SU-DHL-6 (cell line): ENCODE measurements at regions not wholly inside any gene's neighbourhood (a gene's known extent, or its start where the extent isn't known, plus 50 kb on each side); places are given as distances from the start of the nearest gene placed in this dataset.

Experiments
- H2AFZ ChIP-seq: fragments of 200-600 bp; sonication (generic); 2 replicates; pipeline ENCODE4 v1.6.1; 2014; ENCODE audit warnings: low read depth, mild to moderate bottlenecking, moderate library complexity, mixed read lengths, antibody characterized with exemption, low read length; ENCODE audit not compliant: severe bottlenecking
- H3F3A ChIP-seq: fragments of 200-600 bp; shearing (Covaris generic); 2 replicates; pipeline ENCODE4 v1.6.0; 2016; ENCODE audit warnings: antibody characterized with exemption, mild to moderate bottlenecking; ENCODE audit not compliant: insufficient read depth
- H3K27ac ChIP-seq: fragments of 200-600 bp; sonication (generic); 2 replicates; pipeline ENCODE4 v1.5.1; 2016; ENCODE audit warnings: low read depth, mild to moderate bottlenecking, low read length, moderate library complexity, mixed read lengths
- H3K27me3 ChIP-seq: fragments of 200-600 bp; sonication (generic), shearing (Covaris generic); 2 replicates; pipeline ENCODE4 v1.6.0; 2014; ENCODE audit warnings: mild to moderate bottlenecking, low read length
- H3K36me3 ChIP-seq: fragments of 200-600 bp; sonication (generic); 2 replicates; pipeline ENCODE4 v1.6.1; 2014; ENCODE audit warnings: mild to moderate bottlenecking, low read length, mixed read lengths
- H3K4me2 ChIP-seq: fragments of 300-600, 200-600 bp; shearing (Covaris generic), sonication (generic); 2 replicates; pipeline ENCODE4 v1.6.0; 2014; ENCODE audit warnings: low read length, low read depth, mild to moderate bottlenecking; ENCODE audit not compliant: poor library complexity, severe bottlenecking
- H3K4me3 ChIP-seq: fragments of 200-600 bp; sonication (generic); 2 replicates; pipeline ENCODE4 v1.5.1; 2014; ENCODE audit warnings: antibody characterized with exemption, low read length, mild to moderate bottlenecking, mixed read lengths; ENCODE audit not compliant: insufficient read depth, poor library complexity, severe bottlenecking
- H3K79me2 ChIP-seq: fragments of 200-600 bp; sonication (generic); 2 replicates; pipeline ENCODE4 v1.6.1; 2014; ENCODE audit warnings: mild to moderate bottlenecking, low read length, moderate library complexity; ENCODE audit not compliant: insufficient read depth
- H3K9ac ChIP-seq: fragments of 200-600 bp; sonication (generic); 2 replicates; pipeline ENCODE4 v1.7.0; 2014; ENCODE audit warnings: mild to moderate bottlenecking, low read length
- H3K9me2 ChIP-seq: fragments of 200-600 bp; sonication (generic); replicated peaks from 2 replicates; pipeline ENCODE4 v1.6.1; 2014; ENCODE audit warnings: low read length; ENCODE audit not compliant: insufficient read depth
- H3K9me3 ChIP-seq: fragments of 200-600 bp; sonication (generic); 2 replicates; pipeline ENCODE4 v1.6.1; 2014; ENCODE audit warnings: low read length, mixed read lengths; ENCODE audit not compliant: insufficient read depth
- H4K20me1 ChIP-seq: fragments of 200-600 bp; sonication (generic); 2 replicates; pipeline ENCODE4 v1.6.1; 2014; ENCODE audit warnings: low read depth, mild to moderate bottlenecking, antibody characterized with exemption, low read length, moderate library complexity, mixed read lengths
- CTCF ChIP-seq: fragments of 200-600 bp; sonication (generic); IDR thresholded peaks from one replicate; pipeline ENCODE4 v1.5.1; 2017; ENCODE audit warnings: antibody characterized with exemption, mild to moderate bottlenecking, low read length, moderate library complexity; ENCODE audit not compliant: insufficient read depth, poor library complexity, severe bottlenecking
- EZH2phosphoT487 ChIP-seq: fragments of 200-600 bp; sonication (generic), shearing (Covaris generic); conservative IDR thresholded peaks from 2 replicates; pipeline ENCODE4 v1.6.1; 2018; ENCODE audit warnings: mild to moderate bottlenecking, antibody characterized with exemption, low read length, moderate library complexity, mixed read lengths

DNA sequence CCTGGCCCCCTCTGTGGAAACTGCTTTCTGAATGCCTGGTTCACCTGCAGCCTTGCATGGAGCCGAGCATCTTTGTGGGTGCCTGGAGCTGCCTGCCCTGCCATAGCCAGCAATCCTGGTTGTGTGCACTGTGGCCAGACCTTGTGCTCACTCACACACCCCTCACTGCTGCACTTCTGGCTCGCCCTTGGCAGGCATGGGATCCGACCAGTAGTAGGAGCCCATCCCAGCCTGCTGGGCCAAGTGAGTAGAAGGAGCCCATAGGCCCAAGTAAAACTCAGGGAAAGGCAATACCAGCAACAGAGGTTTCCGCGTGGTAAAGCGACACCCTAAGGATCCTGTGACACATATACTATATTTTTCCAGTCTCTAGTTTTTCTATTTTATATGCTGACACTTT lies 270.0 kb upstream of the NAV3 start:
- Histone ChIP-seq H2AFZ (no peak overlapping the region), H3K9ac (no peak overlapping the region), H3K9me2 (no peaks in the 10 kb centered on the region), H3K9me3 (no peaks in the 10 kb centered on the region), H3F3A (no peaks in the 10 kb centered on the region), H3K27me3 (no peaks in the 10 kb centered on the region), H3K4me2 (no peak overlapping the region), H4K20me1 (no peaks in the 10 kb centered on the region), H3K4me3 (no peak overlapping the region), H3K79me2 (no peaks in the 10 kb centered on the region), H3K36me3 (no peaks in the 10 kb centered on the region), H3K27ac (no peak overlapping the region)
- TF ChIP-seq EZH2phosphoT487 (no peak), CTCF (no peak)

DNA sequence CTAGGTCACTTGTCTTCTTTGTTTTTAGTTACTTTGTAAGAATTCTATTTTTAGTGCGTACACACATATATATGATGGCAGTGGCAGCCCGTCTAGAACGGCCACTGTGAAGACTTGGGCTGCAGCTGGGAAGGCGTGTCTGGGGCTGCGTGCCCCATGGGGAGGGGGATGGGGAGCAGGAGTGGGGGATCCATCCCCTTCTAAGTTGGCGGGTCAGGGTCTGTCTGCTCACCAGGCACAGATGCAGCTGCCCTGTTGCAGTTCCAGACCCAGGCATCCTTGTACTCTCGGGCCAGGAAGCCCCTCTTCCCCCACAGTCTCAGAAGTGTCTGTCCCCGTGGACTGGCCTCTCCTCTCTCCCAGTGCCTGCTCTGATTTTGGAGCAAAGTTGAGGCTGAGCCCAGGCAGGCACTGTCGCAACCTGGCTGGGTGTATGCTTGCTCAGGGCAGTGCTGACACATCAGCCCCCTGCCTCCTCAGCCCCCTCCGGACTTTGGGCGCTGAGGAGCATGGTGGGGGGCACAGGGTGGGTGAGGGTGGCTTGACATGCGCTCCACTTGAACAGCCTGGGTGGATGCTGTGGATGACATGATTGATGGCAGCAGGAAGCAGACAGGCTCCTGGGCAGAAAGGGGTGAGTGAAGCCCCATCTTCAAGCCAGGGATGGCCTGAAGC lies 271.2 kb upstream of the NAV3 start:
- no peaks in the 10 kb centered on the region for H3K27me3 ChIP-seq
- no peak overlapping the region for H2AFZ ChIP-seq
- TF ChIP-seq CTCF, result no peak
- no peaks in the 10 kb centered on the region for H3F3A ChIP-seq
- no peak overlapping the region for H3K9ac ChIP-seq
- no peak overlapping the region for H3K4me3 ChIP-seq
- no peaks in the 10 kb centered on the region for H3K9me2 ChIP-seq
- no peaks in the 10 kb centered on the region for H3K36me3 ChIP-seq
- no peak overlapping the region for H3K4me2 ChIP-seq
- no peak overlapping the region for H3K27ac ChIP-seq
- no peaks in the 10 kb centered on the region for H3K79me2 ChIP-seq
- no peaks in the 10 kb centered on the region for H3K9me3 ChIP-seq
- no peaks in the 10 kb centered on the region for H4K20me1 ChIP-seq

- no peak overlapping the region for H3K9ac ChIP-seq
- no peak for TF ChIP-seq CTCF
- TF ChIP-seq EZH2phosphoT487, result no peak
Observed at GRCh38 chr12:77555074-77555473, 275.6 kb upstream of the NAV3 start.

More at GRCh38 chr12:77555074-77555473, 275.6 kb upstream of the NAV3 start:
- no peak overlapping the region for H3K27ac ChIP-seq
- H3K36me3 ChIP-seq, result no peaks in the 10 kb centered on the region
- H4K20me1 ChIP-seq, result no peaks in the 10 kb centered on the region
- no peak overlapping the region for H3K4me2 ChIP-seq
- H3K79me2 ChIP-seq, result no peaks in the 10 kb centered on the region
- H3K9me3 ChIP-seq, result no peaks in the 10 kb centered on the region
- no peaks in the 10 kb centered on the region for H3F3A ChIP-seq
- no peaks in the 10 kb centered on the region for H3K27me3 ChIP-seq
- no peak overlapping the region for H3K4me3 ChIP-seq
- H2AFZ ChIP-seq, result no peak overlapping the region
- no peaks in the 10 kb centered on the region for H3K9me2 ChIP-seq
